ENCODE measurements at regions not wholly inside any gene's neighbourhood (a gene's known extent, or its start where the extent isn't known, plus 50 kb on each side); places are given as distances from the start of the nearest gene placed in this dataset.

DNA sequence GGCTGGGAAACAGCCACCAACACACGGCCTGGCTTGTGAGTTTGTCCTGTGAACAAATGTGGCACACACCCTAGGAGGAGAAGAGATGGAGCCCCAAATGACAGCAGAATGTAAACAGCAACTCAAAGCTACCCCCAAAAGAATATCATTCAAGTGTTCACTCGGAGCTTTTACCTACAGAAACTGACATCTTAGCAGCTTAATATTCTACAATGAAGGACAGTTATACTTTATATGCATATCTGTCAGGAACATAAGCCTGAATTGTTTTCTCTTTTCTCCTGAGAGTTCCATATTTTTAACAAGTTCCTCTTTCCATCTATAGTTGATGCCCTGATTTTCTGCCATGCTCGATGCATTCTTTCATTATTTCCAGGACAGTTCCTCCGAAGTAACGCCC, 566.0 kb upstream of the MAP3K7 start:
- Mint-ChIP-seq H3K9me3 (ENCODE audit: unreplicated experiment) (no peaks in the 10 kb centered on the region), H3K27ac (ENCODE audit: unreplicated experiment) (no peak overlapping the region), H3K27me3 (ENCODE audit: unreplicated experiment) (no peaks in the 10 kb centered on the region), H3K36me3 (ENCODE audit: unreplicated experiment) (no peaks in the 10 kb centered on the region), H3K4me1 (ENCODE audit: unreplicated experiment) (peaks cover 72% of the 10 kb centered on the region), H3K4me3 (ENCODE audit: unreplicated experiment) (no peak overlapping the region)
- TF ChIP-seq, protein P1, sequence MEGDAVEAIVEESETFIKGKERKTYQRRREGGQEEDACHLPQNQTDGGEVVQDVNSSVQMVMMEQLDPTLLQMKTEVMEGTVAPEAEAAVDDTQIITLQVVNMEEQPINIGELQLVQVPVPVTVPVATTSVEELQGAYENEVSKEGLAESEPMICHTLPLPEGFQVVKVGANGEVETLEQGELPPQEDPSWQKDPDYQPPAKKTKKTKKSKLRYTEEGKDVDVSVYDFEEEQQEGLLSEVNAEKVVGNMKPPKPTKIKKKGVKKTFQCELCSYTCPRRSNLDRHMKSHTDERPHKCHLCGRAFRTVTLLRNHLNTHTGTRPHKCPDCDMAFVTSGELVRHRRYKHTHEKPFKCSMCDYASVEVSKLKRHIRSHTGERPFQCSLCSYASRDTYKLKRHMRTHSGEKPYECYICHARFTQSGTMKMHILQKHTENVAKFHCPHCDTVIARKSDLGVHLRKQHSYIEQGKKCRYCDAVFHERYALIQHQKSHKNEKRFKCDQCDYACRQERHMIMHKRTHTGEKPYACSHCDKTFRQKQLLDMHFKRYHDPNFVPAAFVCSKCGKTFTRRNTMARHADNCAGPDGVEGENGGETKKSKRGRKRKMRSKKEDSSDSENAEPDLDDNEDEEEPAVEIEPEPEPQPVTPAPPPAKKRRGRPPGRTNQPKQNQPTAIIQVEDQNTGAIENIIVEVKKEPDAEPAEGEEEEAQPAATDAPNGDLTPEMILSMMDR (IDR thresholded peaks at IDR 0.05) = no peak
- no peak for DNase-seq (ENCODE audit: extremely low spot score, unreplicated experiment)

DNA sequence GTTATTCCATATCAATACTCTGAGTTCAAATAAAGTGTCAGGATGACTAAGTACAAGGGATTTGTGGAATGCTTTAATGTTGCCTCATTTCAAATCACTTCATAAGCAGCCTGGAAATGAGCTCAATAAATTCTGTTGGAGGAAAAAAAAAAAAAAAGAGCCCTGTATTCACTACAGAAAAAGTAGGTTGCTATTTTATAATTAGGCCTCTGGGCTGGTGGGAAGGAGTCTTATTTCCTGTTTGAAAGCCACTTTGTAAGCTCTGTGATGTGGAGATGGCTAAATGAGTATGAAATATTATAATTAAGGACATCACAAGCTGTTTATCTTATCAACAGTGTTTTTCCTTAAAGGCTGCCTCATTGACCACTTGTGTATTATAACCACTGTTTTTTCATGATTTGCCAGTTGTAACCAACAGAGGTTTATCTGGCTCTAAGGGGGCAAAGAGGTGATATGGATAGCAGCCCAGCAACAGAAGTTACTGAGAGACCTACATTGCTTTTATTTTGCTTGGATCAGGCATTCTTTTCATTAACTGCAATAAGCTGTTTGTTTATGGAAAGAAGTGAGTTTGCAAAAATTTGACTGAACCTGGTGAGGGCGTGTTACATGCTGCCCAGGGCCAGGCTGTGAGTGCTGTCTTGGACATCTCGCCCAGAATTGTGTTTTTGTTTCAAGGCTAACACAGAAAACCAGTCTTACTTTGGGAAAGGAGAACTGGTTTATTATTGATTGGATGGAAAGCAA, 563.3 kb upstream of the MAP3K7 start:
- no peak overlapping the region for H3K4me3 Mint-ChIP-seq (ENCODE audit: unreplicated experiment)
- no peak for DNase-seq (ENCODE audit: extremely low spot score, unreplicated experiment)
- H3K9me3 Mint-ChIP-seq (ENCODE audit: unreplicated experiment) = peaks cover 3% of the 10 kb centered on the region
- peaks cover 56% of the 10 kb centered on the region for H3K4me1 Mint-ChIP-seq (ENCODE audit: unreplicated experiment)
- TF ChIP-seq, protein P1 (IDR thresholded peaks at IDR 0.05) = no peak
- no peaks in the 10 kb centered on the region for H3K27me3 Mint-ChIP-seq (ENCODE audit: unreplicated experiment)
- H3K27ac Mint-ChIP-seq (ENCODE audit: unreplicated experiment) = peak overlapping the region; percentile 58
- H3K36me3 Mint-ChIP-seq (ENCODE audit: unreplicated experiment) = peaks cover 5% of the 10 kb centered on the region

DNA sequence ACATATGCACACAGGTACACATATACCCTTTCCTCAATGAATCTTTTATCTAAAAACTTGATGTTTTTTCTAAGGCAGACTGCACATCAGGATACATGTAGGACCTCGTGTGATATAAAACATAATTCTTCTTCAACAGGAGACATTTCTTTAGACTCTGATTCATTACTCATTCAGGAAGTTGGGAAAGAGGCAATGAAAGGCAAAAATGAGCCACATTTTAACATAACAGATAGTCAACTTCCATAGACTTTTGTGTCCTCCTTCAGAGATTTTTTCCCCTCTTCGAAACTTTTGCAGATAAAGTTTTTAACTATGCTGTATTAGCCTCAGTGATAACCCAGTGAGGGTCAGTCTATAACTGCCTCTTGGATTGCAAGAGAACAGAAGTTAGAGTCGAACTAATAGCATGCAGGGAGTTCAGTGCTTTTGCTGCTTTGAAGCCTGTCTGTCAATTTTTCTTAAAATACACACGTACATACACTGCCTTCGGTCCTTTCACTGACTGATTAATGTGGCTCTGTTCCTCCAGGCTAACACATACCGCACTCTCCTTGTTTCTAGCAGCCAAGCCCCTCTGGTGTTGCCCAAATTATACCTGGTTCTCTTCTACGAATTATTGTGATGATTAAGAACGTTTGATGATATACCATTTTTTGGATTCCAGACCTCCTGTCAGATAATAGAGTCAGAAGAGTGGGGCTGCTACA, 562.5 kb upstream of the MAP3K7 start:
- no peak for DNase-seq (ENCODE audit: extremely low spot score, unreplicated experiment)
- H3K27me3 Mint-ChIP-seq (ENCODE audit: unreplicated experiment) = no peaks in the 10 kb centered on the region

DNA sequence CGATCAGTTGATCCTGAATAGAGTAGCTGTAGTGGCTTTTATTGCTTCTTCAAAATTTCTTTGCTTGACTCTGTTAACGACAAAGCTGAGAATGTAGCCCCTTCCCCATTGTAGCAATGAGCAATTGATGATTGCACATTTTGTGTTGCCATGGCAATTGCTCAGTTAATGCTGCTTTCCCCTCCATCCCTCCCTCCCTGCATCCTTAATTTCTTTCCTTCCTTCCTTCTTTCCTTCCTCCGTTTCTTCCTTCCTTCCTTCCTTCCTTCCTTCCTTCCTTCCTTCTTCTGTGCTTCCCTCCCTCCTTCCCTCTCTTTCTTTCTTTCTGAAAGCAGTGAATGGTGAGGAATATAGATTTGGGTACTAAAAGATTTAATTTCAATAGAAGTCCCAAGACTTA, 557.3 kb upstream of the MAP3K7 start:
- DNase-seq (ENCODE audit: extremely low spot score, unreplicated experiment) = no peak
- peaks cover 3% of the 10 kb centered on the region for H3K9me3 Mint-ChIP-seq (ENCODE audit: unreplicated experiment)
- TF ChIP-seq, protein P1 (IDR thresholded peaks at IDR 0.05) = no peak
- no peaks in the 10 kb centered on the region for H3K27me3 Mint-ChIP-seq (ENCODE audit: unreplicated experiment)
- H3K4me1 Mint-ChIP-seq (ENCODE audit: unreplicated experiment) = peaks cover 53% of the 10 kb centered on the region
- no peak overlapping the region for H3K27ac Mint-ChIP-seq (ENCODE audit: unreplicated experiment)
- H3K4me3 Mint-ChIP-seq (ENCODE audit: unreplicated experiment) = no peak overlapping the region
- H3K36me3 Mint-ChIP-seq (ENCODE audit: unreplicated experiment) = peaks cover 5% of the 10 kb centered on the region

More for the DNA sequence above, 562.5 kb upstream of the MAP3K7 start:
- peak overlapping the region; percentile 58 for H3K27ac Mint-ChIP-seq (ENCODE audit: unreplicated experiment)
- TF ChIP-seq, protein P1 (IDR thresholded peaks at IDR 0.05) = no peak
- H3K4me1 Mint-ChIP-seq (ENCODE audit: unreplicated experiment) = peaks cover 49% of the 10 kb centered on the region
- no peak overlapping the region for H3K4me3 Mint-ChIP-seq (ENCODE audit: unreplicated experiment)
- H3K36me3 Mint-ChIP-seq (ENCODE audit: unreplicated experiment) = peaks cover 5% of the 10 kb centered on the region
- H3K9me3 Mint-ChIP-seq (ENCODE audit: unreplicated experiment) = peaks cover 3% of the 10 kb centered on the region

DNA sequence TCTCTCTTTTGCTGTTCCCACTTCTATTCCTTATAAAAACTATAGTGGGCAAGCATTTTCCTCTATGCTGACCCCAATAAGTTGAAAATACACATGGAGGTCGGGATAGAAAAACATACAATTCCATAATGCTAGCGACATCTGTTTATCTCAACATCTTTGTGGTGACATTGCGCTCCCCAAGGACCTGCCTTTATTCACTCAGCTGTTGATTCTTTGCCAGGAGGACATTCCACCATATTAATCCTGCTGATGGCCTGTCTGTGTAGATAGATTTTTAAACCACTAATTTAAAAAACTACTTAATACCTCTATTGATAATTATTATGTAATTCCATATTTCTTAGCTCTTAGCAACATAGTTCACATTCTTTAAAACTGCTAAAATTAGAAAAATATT, 555.3 kb upstream of the MAP3K7 start:
- peaks cover 5% of the 10 kb centered on the region for H3K36me3 Mint-ChIP-seq (ENCODE audit: unreplicated experiment)
- TF ChIP-seq, protein P1 (IDR thresholded peaks at IDR 0.05) = no peak
- no peak for DNase-seq (ENCODE audit: extremely low spot score, unreplicated experiment)
- no peak overlapping the region for H3K4me3 Mint-ChIP-seq (ENCODE audit: unreplicated experiment)
- H3K4me1 Mint-ChIP-seq (ENCODE audit: unreplicated experiment) = peaks cover 60% of the 10 kb centered on the region
- peaks cover 3% of the 10 kb centered on the region for H3K9me3 Mint-ChIP-seq (ENCODE audit: unreplicated experiment)
- H3K27me3 Mint-ChIP-seq (ENCODE audit: unreplicated experiment) = no peaks in the 10 kb centered on the region
- H3K27ac Mint-ChIP-seq (ENCODE audit: unreplicated experiment) = peak overlapping the region; percentile 81

Data from osteocyte (in vitro differentiated cells).